AG20443 (cell line): ENCODE measurements at regions not wholly inside any gene's neighbourhood (a gene's known extent, or its start where the extent isn't known, plus 50 kb on each side); places are given as distances from the start of the nearest gene placed in this dataset.
"Not testable (repeated sequence)": the region's sequence is repeated elsewhere in the genome, so short reads cannot be mapped to it uniquely, and the experiment has no call there.

ENCODE experiments used
- DNase-seq: peaks from one replicate; pipeline ENCODE4 v3.0.0; 2012; ENCODE audit warnings: low spot score, mixed read lengths

GRCh38 chr2:209062210-209062609, 361.6 kb upstream of the MAP2 start:
- no peak for DNase-seq

DNA sequence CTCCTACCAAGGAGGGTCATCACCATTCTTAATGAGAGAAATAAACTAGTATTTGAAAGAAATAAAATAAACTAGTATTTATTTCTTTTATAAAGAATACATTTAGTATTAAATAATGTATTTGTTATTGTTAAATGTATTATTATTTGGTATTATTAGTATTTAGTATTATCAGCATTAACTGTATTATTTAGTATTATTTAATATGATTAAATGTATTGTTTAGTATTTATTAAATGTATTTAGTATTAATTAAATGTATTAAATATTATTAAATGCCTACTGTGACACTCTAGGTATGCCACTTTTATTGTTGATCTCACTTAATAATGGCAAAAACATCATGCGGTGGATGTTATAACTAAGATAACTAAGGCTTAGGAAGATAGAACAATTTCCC, 353.6 kb upstream of the MAP2 start:
- no peak for DNase-seq

DNA sequence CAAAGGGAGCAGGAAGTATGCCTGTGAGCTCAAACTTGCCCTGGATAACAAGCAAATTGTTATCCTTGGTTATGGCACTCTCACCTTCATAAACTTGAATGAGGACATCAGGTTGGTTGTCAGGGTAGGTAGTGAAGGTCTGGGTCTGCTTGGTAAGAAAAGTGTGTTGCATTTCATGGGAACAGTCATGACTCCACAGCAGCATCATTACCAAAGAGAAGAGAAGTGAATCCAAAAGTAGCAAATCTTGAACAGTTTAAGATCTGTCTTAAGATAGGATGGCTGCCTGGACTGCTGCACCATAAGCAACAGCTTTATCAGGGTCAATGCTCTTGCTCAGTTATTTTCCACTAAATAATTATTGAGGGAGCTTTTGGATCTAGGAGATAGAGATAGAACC, 350.7 kb upstream of the MAP2 start:
- no peak for DNase-seq

- no peak for DNase-seq
Observed at GRCh38 chr2:209074711-209075110, 349.1 kb upstream of the MAP2 start.

- no peak for DNase-seq
Observed at GRCh38 chr2:209076151-209076550, 347.7 kb upstream of the MAP2 start.

DNA sequence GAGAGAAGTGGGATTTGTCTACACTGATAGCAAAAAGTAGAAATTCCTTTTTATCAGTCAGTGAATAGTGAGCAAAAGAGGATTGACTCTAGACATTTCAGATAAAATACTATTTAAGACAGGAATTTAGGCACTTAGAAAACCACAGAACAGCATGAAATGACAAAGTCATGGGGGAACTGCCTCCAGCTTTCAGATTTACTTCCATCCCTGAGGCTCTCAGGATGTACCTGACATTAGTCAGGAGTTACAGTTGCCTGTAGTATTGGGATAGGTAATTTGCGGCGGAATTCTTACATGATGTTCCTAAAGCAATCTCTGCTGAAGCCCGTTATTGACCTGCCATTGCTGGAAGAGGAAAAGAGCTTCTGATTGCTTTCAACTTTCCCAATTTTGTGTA, 337.1 kb upstream of the MAP2 start:
- no peak for DNase-seq

- DNase-seq: no peak
Observed at GRCh38 chr2:209091056-209091455, 332.8 kb upstream of the MAP2 start.

DNA sequence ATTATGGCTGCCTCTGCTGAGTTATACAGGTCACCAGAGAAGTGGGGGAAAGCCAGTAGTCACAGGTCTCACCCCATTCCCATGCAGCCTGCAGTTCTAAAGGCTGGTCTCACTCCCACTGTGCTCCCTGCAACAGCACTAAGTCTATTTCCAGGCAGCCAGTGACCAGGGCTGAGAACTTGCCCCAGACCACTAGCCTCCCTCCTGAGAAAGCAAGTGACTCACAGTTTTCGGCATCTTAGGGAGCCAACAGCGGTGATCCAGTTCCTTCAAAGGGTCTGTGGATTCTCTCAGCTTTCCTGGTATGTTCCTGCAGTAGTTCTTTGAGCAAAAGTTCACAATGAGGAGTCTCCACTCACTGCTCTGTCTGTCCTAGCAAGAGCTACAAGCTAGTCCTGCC, 329.6 kb upstream of the MAP2 start:
- no peak for DNase-seq

GRCh38 chr2:209095432-209095831, 328.4 kb upstream of the MAP2 start:
- no peak for DNase-seq

- no peak for DNase-seq
Observed at GRCh38 chr2:209097168-209097567, 326.7 kb upstream of the MAP2 start.

- DNase-seq: no peak
Observed at GRCh38 chr2:209102319-209102718, 321.5 kb upstream of the MAP2 start.

DNA sequence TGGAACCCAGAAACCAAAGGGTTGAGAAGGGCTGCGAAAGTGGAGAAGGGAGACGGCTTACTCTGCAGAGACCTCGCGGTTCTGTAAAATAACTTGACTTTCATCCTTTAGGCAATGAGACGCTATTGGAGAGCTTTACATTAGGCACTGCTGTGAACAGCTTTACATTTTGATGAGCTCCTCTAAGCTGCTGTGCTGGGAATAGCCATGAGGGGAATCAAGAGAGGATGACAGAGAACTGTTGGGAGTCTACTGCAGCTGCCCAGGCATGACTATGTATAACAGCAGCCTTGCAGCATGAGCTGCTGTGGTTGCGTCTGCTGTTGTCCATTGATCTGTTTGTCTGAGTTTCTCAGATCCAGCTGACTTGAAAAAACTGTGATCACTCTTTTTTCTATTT, 310.8 kb upstream of the MAP2 start:
- no peak for DNase-seq

DNA sequence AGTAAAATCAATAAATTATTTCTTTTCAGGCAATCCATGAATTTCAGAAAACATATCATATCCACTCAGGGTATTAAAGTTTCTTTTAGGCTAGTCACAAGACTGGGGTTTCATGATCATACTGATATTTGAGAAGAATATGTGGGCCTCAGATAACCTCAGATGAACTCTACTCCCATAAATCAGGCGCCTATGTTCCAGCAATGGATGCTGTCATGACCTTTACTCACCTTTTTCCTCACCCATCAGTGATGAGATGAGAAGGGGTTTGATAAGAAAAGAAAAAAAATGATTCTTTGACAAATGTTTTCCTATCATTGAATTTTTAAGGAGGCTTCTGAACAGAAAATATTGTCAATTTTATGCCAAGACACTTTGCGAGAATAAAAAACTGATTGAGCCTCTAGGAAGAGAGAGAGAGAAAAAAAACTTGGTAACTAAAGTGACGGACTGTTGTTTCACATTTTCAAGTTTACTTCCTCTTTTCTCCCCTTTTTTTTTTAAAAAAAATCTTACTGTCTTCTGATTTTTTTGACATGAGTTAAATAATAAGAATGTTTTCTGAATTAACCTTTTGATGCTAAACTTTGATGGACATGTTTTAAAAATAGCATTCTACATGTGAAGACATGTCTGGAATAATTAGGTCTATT, 309.1 kb upstream of the MAP2 start:
- DNase-seq: no peak

GRCh38 chr2:209121691-209122090, 302.2 kb upstream of the MAP2 start:
- DNase-seq: no peak

DNA sequence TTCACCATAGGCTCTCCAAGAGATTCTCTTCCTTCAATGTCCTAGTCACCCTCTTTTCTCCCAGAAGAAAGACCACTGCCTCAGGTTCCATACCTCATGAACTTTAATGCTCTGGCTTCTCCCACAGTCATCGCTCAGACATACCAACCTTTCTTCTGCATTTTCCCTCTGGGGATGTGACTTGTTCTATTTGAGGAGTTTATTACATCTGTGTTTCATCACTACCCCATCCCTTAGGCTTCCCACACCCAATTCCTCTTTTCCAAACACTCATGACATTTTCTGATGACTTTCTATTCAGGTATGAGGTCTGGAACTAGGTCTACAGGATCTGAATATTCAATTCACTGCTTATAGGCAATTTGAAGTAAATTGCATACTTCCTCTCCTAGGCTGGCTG, 298.6 kb upstream of the MAP2 start:
- no peak for DNase-seq

- no peak for DNase-seq
Observed at GRCh38 chr2:209138079-209138478, 285.8 kb upstream of the MAP2 start.

GRCh38 chr2:209141142-209141541, 282.7 kb upstream of the MAP2 start:
- DNase-seq: no peak

DNA sequence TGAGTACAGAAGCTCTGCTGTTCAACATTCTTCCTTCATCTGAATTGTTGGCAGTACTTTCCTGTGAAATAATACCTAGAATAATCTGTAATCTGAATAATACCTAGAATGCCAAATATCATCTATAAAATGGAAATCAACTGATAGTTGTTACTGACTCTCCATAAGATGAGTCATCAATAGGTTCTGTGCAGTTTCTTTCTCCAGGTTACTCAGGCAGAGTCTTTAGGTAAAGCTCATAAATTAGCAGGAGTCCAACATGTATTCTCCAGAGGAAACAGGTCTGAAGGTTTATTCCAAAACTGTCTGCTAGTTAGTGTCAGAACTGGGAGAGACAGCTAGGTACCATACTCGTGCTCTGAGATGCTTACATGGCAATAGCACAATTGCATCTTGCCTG, 282.0 kb upstream of the MAP2 start:
- DNase-seq: no peak

GRCh38 chr2:209145220-209145691, 278.6 kb upstream of the MAP2 start:
- DNase-seq: not testable (repeated sequence)

- no peak for DNase-seq
Observed at GRCh38 chr2:209145941-209146681, 277.7 kb upstream of the MAP2 start.

GRCh38 chr2:209146682-209147320, 277.0 kb upstream of the MAP2 start:
- DNase-seq: no peak

DNA sequence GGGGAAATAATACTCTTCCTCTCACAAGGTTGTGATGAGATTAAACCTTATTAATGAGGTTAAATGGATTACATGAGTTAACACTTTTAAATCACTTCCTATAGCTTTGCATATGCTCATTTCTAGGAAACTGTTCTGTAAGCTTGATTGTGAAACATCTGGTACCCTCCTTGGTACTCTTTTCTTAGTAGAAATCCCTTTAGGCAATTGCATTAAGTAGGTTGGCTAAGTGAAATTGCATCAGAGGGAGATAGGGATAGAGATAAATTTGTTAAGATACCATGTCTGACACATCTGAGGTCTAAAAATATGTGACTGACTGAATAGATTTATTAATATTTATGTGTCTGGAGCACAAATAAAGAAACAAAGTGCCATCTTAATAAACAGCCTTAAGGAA, 275.9 kb upstream of the MAP2 start:
- no peak for DNase-seq
